ENCODE measurements at regions not wholly inside any gene's neighbourhood (a gene's known extent, or its start where the extent isn't known, plus 50 kb on each side); places are given as distances from the start of the nearest gene placed in this dataset.

- RAD21 ChIA-PET (ENCODE audit: low non-redundant PET in 1 of 2, low total read pairs in 2 of 2, uncharacterized antibody in 2 of 2, unreplicated experiment in 2 of 2): no interaction called here
- Histone ChIP-seq H3K9me3 (ENCODE audit: control insufficient read depth in 1 of 2, insufficient read depth in 1 of 2, low read depth in 1 of 2, low read length in 2 of 2) (no peaks in the 10 kb centered on the region), H3K9me2 (ENCODE audit: insufficient read depth) (no peaks in the 10 kb centered on the region), H3K36me3 (ENCODE audit: control insufficient read depth in 1 of 2, insufficient read depth in 2 of 2, low read length in 2 of 2) (no peaks in the 10 kb centered on the region), H2AFZ (ENCODE audit: low read depth, low read length, poor library complexity, severe bottlenecking) (no peak overlapping the region), H3K79me2 (ENCODE audit: insufficient read depth, low read length) (no peaks in the 10 kb centered on the region), H3K4me2 (ENCODE audit: low read length) (no peak overlapping the region), H3K9ac (ENCODE audit: low read length) (no peak overlapping the region), H4K20me1 (ENCODE audit: insufficient read depth) (no peaks in the 10 kb centered on the region), H3K27me3 (ENCODE audit: insufficient read depth, low read length) (no peaks in the 10 kb centered on the region), H3K4me3 (replicated peaks in 1 of 2; ENCODE audit: low read depth in 1 of 2, low read length in 2 of 2) (no peak overlapping the region), H3K4me1 (ENCODE audit: control insufficient read depth in 1 of 2, insufficient read depth in 2 of 2, low read length in 2 of 2) (no peaks in the 10 kb centered on the region), H3K27ac (ENCODE audit: low read depth, low read length) (no peak overlapping the region)
- intact Hi-C loops (cut with micrococcal nuclease): no loop called here
- TF ChIP-seq EZH2phosphoT487 (IDR thresholded peaks at IDR 0.05; ENCODE audit: borderline replicate concordance): no peak
- TF ChIP-seq ZNF274 (IDR thresholded peaks at IDR 0.05; ENCODE audit: low read depth, low read length): no peak
- no peak for TF ChIP-seq EGR1 (IDR thresholded peaks at IDR 0.05; ENCODE audit: low read depth)
- TF ChIP-seq MAX (IDR thresholded peaks at IDR 0.05): no peak
- TF ChIP-seq ZFX (IDR thresholded peaks at IDR 0.05): no peak
- no peak for TF ChIP-seq ELF1 (IDR thresholded peaks at IDR 0.05; ENCODE audit: borderline replicate concordance, low read depth)
- TF ChIP-seq, protein P1, sequence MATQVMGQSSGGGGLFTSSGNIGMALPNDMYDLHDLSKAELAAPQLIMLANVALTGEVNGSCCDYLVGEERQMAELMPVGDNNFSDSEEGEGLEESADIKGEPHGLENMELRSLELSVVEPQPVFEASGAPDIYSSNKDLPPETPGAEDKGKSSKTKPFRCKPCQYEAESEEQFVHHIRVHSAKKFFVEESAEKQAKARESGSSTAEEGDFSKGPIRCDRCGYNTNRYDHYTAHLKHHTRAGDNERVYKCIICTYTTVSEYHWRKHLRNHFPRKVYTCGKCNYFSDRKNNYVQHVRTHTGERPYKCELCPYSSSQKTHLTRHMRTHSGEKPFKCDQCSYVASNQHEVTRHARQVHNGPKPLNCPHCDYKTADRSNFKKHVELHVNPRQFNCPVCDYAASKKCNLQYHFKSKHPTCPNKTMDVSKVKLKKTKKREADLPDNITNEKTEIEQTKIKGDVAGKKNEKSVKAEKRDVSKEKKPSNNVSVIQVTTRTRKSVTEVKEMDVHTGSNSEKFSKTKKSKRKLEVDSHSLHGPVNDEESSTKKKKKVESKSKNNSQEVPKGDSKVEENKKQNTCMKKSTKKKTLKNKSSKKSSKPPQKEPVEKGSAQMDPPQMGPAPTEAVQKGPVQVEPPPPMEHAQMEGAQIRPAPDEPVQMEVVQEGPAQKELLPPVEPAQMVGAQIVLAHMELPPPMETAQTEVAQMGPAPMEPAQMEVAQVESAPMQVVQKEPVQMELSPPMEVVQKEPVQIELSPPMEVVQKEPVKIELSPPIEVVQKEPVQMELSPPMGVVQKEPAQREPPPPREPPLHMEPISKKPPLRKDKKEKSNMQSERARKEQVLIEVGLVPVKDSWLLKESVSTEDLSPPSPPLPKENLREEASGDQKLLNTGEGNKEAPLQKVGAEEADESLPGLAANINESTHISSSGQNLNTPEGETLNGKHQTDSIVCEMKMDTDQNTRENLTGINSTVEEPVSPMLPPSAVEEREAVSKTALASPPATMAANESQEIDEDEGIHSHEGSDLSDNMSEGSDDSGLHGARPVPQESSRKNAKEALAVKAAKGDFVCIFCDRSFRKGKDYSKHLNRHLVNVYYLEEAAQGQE (IDR thresholded peaks at IDR 0.05; ENCODE audit: low read depth): no peak
- TF ChIP-seq SIN3A (IDR thresholded peaks at IDR 0.05; ENCODE audit: low read depth): no peak
- no peak for TF ChIP-seq CBX3 (IDR thresholded peaks at IDR 0.05; ENCODE audit: low read depth)
- TF ChIP-seq ZBTB33 (IDR thresholded peaks at IDR 0.05; ENCODE audit: extremely low read depth, insufficient replicate concordance, low read length): no peak
- no peak for TF ChIP-seq CEBPB (IDR thresholded peaks at IDR 0.05; ENCODE audit: low read depth)
- TF ChIP-seq, protein P2, sequence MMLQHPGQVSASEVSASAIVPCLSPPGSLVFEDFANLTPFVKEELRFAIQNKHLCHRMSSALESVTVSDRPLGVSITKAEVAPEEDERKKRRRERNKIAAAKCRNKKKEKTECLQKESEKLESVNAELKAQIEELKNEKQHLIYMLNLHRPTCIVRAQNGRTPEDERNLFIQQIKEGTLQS (IDR thresholded peaks at IDR 0.05): no peak
- TF ChIP-seq POLR2AphosphoS5 (IDR thresholded peaks at IDR 0.05; ENCODE audit: low read depth, low read length): no peak
- TF ChIP-seq JUND (IDR thresholded peaks at IDR 0.05): no peak
- TF ChIP-seq, protein P3, sequence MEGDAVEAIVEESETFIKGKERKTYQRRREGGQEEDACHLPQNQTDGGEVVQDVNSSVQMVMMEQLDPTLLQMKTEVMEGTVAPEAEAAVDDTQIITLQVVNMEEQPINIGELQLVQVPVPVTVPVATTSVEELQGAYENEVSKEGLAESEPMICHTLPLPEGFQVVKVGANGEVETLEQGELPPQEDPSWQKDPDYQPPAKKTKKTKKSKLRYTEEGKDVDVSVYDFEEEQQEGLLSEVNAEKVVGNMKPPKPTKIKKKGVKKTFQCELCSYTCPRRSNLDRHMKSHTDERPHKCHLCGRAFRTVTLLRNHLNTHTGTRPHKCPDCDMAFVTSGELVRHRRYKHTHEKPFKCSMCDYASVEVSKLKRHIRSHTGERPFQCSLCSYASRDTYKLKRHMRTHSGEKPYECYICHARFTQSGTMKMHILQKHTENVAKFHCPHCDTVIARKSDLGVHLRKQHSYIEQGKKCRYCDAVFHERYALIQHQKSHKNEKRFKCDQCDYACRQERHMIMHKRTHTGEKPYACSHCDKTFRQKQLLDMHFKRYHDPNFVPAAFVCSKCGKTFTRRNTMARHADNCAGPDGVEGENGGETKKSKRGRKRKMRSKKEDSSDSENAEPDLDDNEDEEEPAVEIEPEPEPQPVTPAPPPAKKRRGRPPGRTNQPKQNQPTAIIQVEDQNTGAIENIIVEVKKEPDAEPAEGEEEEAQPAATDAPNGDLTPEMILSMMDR (IDR thresholded peaks at IDR 0.05 in 2 of 3, conservative IDR thresholded peaks at IDR 0.05 in 1 of 3; ENCODE audit: borderline replicate concordance in 1 of 3, insufficient read depth in 1 of 3, low read depth in 2 of 3, low read length in 2 of 3): no peak
- no peak for TF ChIP-seq POLR2A (IDR thresholded peaks at IDR 0.05; ENCODE audit: borderline replicate concordance, extremely low read depth, insufficient read depth, insufficient read length)
- TF ChIP-seq TCF7L2 (IDR thresholded peaks at IDR 0.05; ENCODE audit: borderline replicate concordance, extremely low read depth, insufficient read depth, insufficient read length): no peak
- no peak for TF ChIP-seq FOSL1 (IDR thresholded peaks at IDR 0.05; ENCODE audit: low read depth)
- no peak for TF ChIP-seq SRF (IDR thresholded peaks at IDR 0.05; ENCODE audit: low read depth)
- TF ChIP-seq YY1 (IDR thresholded peaks at IDR 0.05; ENCODE audit: extremely low read depth, insufficient replicate concordance, low read depth, low read length): no peak
- DNase-seq (ENCODE audit: low read depth, low spot score) (no peak), ATAC-seq (no peak)
- CTCF ChIA-PET: no interaction called here
- POLR2A ChIA-PET: no interaction called here
- no TSS peak for BruUV-seq (replicated peaks)
These were observed 457.3 kb downstream of the ADCYAP1 start for GRCh38 chr18:1361936-1362335.
